HG03280 (cell line): ENCODE measurements at regions not wholly inside any gene's neighbourhood (a gene's known extent, or its start where the extent isn't known, plus 50 kb on each side); places are given as distances from the start of the nearest gene placed in this dataset.
"Not testable (repeated sequence)": the region's sequence is repeated elsewhere in the genome, so short reads cannot be mapped to it uniquely, and the experiment has no call there.

Experiments
- ATAC-seq: cut with Tn5 transposase; IDR thresholded peaks from one replicate; pipeline ENCODE4 v1.9.1; 2021; ENCODE audit warnings: mild to moderate bottlenecking, moderate library complexity; ENCODE audit not compliant: unreplicated experiment

- not testable (repeated sequence) for ATAC-seq
Observed at GRCh38 chr14:106757444-106757843, 1231.1 kb downstream of the TMEM121 start.

DNA sequence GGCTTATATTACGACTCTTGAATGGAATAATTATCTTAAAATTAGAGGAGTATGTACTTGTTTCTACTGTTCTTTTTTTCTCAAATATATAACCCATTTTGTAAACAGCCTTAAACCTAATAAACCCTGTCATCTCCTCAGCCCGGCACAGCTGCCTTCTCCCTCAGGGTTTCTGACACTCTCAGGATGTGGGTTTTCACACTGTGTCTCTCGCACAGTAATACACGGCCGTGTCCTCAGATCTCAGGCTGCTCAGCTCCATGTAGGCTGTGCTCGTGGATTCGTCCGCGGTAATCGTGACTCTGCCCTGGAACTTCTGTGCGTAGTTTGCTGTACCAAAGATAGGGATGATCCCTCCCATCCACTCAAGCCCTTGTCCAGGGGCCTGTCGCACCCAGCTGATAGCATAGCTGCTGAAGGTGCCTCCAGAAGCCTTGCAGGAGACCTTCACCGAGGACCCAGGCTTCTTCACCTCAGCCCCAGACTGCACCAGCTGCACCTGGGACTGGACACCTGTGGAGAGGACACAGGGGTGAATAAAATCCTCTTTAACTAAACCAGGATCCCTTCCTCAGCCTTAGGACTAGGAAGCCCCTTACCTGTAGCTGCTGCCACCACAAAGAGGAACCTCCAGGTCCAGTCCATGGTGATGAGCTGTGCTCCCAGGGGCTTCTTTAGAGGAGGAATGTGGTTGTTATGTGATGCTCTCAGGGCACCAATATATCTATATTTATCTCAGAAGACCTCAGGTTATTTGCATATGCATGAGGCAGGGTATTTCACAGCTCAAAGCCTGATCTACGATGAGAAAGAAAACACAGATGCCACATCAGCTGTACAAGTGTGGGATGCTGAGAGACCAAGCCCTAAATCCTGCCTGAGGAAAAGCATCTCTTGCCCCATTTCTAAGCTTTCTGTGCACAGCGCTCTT lies 1235.8 kb downstream of the TMEM121 start:
- ATAC-seq = not testable (repeated sequence)

DNA sequence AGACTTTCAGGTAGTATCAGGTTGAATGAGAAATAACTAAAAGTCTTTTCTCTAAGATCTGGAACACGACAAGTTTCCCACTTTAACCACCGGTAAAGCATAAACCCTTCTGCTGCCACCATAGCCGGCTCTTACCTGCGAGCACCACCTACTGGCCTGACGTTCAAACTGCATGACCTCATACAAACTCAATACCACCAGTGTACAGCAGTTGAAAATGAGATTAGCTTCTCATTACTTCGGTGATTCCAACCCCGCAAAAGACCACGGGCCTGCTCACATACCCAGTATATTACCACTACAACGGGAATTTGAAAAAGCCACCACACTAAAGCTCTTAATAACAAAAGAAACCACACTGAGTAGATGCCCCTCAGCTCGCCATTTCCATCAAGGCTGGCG lies 1238.6 kb downstream of the TMEM121 start:
- ATAC-seq = peak; percentile 62

DNA sequence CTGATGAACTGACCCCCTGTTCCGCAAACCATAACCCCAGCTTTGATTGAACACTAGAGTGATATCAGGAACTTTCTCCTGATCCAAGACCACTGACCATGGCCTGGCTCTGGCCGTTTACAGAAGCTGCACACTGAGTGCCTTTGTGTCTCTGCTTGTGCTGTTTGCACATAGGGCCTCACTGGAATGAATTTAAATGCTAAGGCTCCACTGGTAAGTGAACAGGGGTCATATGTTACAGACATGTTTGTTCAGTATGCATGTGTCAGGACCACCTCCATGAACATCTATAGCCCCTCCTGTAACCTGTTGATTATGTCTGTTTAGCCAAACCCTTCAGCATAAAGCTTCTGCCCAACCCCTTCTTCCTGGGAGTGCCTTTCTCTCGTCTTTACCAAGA lies 1239.8 kb downstream of the TMEM121 start:
- ATAC-seq = no peak

GRCh38 chr14:106766551-106767277 lies 1240.3 kb downstream of the TMEM121 start:
- ATAC-seq = not testable (repeated sequence)

GRCh38 chr14:106768230-106768629 lies 1241.8 kb downstream of the TMEM121 start:
- ATAC-seq = not testable (repeated sequence)

DNA sequence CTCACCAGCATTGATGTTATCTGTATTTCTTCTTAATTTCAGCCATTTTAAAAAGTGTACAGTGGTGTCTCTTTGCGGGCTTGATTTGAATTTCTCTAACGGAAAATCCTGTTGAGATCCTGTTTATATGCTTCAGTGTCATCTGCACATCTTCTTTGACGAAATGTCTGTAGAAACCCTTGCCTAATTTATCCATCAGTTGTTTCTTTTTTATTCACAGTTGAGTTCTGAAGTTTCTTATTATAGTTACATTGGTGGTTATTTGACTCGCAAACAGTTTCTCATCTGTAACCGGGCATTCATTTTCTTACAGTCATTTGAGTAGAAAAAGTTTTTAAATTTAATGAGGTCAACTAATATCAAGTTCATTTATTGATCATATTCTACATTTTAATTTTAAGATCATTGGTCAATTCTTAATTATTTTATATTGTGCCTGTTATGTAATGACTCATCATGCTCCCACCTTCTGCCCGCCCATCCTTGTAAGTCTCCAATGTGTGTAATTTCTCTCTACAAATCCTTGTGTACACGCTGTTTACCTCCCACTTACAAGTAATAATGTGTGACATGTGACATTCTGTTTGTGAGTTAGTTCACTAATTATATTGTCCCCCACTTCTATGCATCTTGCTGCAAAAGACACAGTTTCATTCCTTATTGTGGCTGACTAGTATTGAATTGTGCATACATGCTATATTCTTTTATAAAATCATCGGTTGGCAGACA lies 1242.8 kb downstream of the TMEM121 start:
- not testable (repeated sequence) for ATAC-seq

DNA sequence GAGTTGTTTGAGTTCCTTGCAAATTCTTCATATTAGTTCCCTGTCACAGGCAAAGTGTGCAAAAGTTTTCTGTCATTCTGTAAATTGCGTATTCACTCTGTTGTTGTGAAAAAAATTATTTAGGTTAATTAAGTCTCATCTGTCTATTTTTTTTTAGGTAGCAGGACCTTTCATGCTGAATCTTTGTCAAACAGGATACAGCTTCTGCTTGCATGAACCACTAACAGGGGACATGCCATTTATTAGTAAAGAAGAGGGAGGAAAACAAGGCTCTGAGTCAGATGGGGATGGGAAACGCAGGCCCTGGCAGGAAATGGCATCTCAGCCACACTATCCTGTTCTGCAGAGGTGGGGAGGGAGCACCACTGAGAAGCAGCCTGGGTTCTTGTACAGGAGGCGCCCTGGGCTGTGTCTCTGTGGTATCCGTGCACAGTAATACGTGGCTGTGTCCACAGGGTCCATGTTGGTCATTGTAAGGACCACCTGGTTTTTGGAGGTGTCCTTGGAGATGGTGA lies 1243.8 kb downstream of the TMEM121 start:
- not testable (repeated sequence) for ATAC-seq

GRCh38 chr14:106774889-106775480 lies 1248.6 kb downstream of the TMEM121 start:
- not testable (repeated sequence) for ATAC-seq

DNA sequence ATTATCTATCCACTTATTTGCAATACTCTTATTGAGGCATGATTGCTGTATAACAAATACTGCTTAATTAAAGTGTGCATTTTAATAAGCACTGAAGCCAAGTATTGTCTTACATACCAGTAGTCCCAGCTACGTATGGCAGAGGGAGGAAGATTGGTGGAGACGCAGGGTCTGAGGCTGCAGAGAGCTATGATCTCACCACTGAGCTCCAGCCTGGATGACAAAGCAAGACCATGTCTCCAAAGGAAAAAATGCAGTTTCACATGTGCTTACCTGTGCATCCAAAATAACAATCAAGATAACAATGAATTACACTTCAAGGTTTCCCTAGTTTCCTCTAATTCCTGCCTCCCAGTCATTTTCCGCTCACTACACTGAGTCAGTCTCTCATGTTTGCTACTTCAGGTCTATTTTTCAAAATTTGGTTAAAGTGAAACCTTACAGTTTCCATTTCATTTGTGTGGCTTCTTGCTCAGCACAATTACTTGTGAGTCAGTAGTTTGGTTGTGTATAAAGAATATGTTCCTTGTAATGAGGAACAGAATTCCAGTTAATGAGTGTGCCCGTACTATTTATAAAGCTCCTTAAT lies 1250.1 kb downstream of the TMEM121 start:
- no peak for ATAC-seq

- no peak for ATAC-seq
Observed at GRCh38 chr14:106778986-106779385, 1252.6 kb downstream of the TMEM121 start.

DNA sequence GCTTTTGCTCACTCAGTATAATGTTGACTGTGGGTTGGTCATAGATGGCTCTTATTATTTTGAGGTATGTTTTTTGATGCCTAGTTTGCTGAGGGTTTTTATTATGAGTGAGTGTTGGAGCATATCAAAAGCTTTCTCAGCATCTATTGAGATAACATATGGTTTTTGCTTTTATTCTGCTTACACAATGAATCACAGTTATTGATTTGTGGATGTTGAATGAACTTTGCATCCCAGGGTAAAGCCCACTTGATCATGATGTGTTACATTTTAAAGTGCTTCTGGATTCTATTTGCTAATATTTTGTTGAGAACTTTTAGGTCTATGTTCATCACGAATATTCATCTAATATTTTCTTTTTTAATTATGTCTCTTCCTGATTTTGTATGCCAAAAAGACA lies 1260.3 kb downstream of the TMEM121 start:
- ATAC-seq = no peak

GRCh38 chr14:106787626-106788025 lies 1261.2 kb downstream of the TMEM121 start:
- ATAC-seq = no peak

DNA sequence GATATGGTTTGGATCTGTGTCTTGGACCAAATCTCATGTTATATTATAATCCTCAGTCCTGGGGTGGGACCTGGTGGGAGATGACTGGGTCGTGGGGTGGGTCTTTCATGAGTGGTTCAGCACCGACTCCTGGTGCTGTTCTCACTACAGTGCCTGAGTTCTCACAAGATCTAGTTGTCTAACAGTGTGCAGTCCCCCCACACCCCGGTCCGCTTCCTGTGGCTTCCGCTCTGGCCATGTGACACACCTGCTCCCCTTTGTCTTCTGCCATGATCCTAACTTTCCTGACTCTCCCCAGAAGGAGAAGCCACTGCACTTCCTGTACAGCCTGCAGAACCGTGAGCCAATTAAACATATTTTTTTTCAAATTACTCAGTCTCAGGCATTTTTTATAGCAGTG lies 1262.2 kb downstream of the TMEM121 start:
- no peak for ATAC-seq

GRCh38 chr14:106789318-106789717 lies 1262.9 kb downstream of the TMEM121 start:
- no peak for ATAC-seq

DNA sequence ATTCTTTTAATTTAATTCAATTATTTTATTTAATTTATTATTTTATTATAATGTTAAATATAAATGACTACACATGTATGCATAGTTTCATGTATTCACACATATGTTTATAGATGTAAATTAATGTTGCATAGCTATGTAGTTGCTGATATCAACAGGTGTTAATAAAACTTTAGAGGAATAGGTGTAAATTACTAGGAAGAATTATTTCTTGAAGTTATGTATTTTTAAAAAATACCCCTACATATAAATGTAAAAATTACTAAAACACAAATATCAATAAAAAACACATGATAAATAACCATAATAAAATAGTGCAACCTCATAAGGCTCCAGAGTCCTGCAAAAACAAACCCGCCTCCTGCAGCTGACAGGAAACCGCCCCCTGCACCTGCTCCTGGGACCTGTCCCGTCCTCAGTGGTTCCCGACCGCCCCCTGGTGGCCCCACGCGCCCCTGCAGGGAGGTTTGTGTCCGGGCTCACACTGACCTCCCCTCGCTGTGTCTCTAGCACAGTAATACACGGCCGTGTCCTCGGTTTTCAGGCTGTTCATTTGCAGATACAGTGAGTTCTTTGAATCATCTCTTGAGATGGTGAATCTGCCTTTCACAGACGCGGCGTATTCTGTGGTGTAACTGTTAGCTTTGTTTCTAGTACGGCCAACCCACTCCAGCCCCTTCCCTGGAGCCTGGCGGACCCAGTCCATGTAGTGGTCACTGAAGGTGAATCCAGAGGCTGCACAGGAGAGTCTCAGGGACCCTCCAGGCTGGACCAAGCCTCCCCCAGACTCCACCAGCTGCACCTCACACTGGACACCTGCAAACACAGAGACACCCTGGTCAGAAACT lies 1264.0 kb downstream of the TMEM121 start:
- ATAC-seq = no peak

DNA sequence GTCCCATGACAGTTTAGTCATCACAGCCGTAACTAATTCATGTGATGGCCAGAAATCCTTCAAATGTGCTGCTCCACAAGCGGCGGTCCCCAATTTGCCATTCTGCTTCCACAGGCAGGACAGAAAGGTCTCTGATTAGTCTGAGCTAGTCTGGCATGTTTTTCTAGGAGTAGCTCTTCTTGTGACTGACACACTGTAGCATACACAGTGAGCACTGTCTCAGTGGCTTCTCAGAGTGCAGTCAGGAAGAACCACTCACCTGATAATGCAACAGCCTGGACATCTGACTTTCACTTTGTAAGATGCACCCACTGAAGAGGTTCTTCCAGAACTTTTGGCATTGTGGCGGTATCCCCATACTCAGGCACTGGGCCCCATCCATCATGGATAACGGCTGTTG lies 1266.2 kb downstream of the TMEM121 start:
- ATAC-seq = no peak

GRCh38 chr14:106798166-106798565 lies 1271.8 kb downstream of the TMEM121 start:
- not testable (repeated sequence) for ATAC-seq
